ENCODE measurements at regions not wholly inside any gene's neighbourhood (a gene's known extent, or its start where the extent isn't known, plus 50 kb on each side); places are given as distances from the start of the nearest gene placed in this dataset.
"Not testable (repeated sequence)": the region's sequence is repeated elsewhere in the genome, so short reads cannot be mapped to it uniquely, and the experiment has no call there.

- no peak for DNase-seq (ENCODE audit: low read depth, low spot score)
These were observed 244.0 kb upstream of the SFRP2 start for GRCh38 chr4:154032914-154033313.

- DNase-seq (ENCODE audit: low read depth, low spot score), result no peak
These were observed 241.9 kb upstream of the SFRP2 start for GRCh38 chr4:154030746-154031145.

GRCh38 chr4:154030152-154030551 is 241.3 kb upstream of the SFRP2 start:
- DNase-seq (ENCODE audit: low read depth, low spot score), result no peak

- DNase-seq (ENCODE audit: low read depth, low spot score), result no peak
These were observed 240.3 kb upstream of the SFRP2 start for GRCh38 chr4:154029171-154029570.

GRCh38 chr4:154025110-154025509 is 236.2 kb upstream of the SFRP2 start:
- DNase-seq (ENCODE audit: low read depth, low spot score), result no peak

GRCh38 chr4:154024097-154024694 is 235.3 kb upstream of the SFRP2 start:
- no peak for DNase-seq (ENCODE audit: low read depth, low spot score)

- not testable (repeated sequence) for DNase-seq (ENCODE audit: low read depth, low spot score)
These were observed 234.8 kb upstream of the SFRP2 start for GRCh38 chr4:154023671-154024070.

GRCh38 chr4:154019811-154020210 is 230.9 kb upstream of the SFRP2 start:
- no peak for DNase-seq (ENCODE audit: low read depth, low spot score)

GRCh38 chr4:154018659-154019058 is 229.8 kb upstream of the SFRP2 start:
- peak; percentile 3 for DNase-seq (ENCODE audit: low read depth, low spot score)

- no peak for DNase-seq (ENCODE audit: low read depth, low spot score)
These were observed 226.7 kb upstream of the SFRP2 start for GRCh38 chr4:154015578-154015977.

GRCh38 chr4:154014407-154015321 is 225.8 kb upstream of the SFRP2 start:
- DNase-seq (ENCODE audit: low read depth, low spot score), result no peak

- no peak for DNase-seq (ENCODE audit: low read depth, low spot score)
These were observed 224.7 kb upstream of the SFRP2 start for GRCh38 chr4:154013576-154013975.

GRCh38 chr4:154010371-154010770 is 221.5 kb upstream of the SFRP2 start:
- no peak for DNase-seq (ENCODE audit: low read depth, low spot score)

GRCh38 chr4:154009788-154010187 is 220.9 kb upstream of the SFRP2 start:
- no peak for DNase-seq (ENCODE audit: low read depth, low spot score)

GRCh38 chr4:154009191-154009590 is 220.3 kb upstream of the SFRP2 start:
- no peak for DNase-seq (ENCODE audit: low read depth, low spot score)

- DNase-seq (ENCODE audit: low read depth, low spot score), result no peak
These were observed 216.3 kb upstream of the SFRP2 start for GRCh38 chr4:154005171-154005520.

- DNase-seq (ENCODE audit: low read depth, low spot score), result no peak
These were observed 215.8 kb upstream of the SFRP2 start for GRCh38 chr4:154004507-154005170.

GRCh38 chr4:154004016-154004415 is 215.1 kb upstream of the SFRP2 start:
- DNase-seq (ENCODE audit: low read depth, low spot score), result no peak

- DNase-seq (ENCODE audit: low read depth, low spot score), result no peak
These were observed 214.5 kb upstream of the SFRP2 start for GRCh38 chr4:154003378-154003777.

GRCh38 chr4:154001193-154001592 is 212.3 kb upstream of the SFRP2 start:
- DNase-seq (ENCODE audit: low read depth, low spot score), result no peak

GRCh38 chr4:153997516-153997915 is 208.6 kb upstream of the SFRP2 start:
- DNase-seq (ENCODE audit: low read depth, low spot score), result no peak

GRCh38 chr4:153989505-153989904 is 200.6 kb upstream of the SFRP2 start:
- no peak for DNase-seq (ENCODE audit: low read depth, low spot score)
